Subcutaneous abdominal adipose tissue (tissue), 5 donors: ENCODE measurements at regions not wholly inside any gene's neighbourhood (a gene's known extent, or its start where the extent isn't known, plus 50 kb on each side); places are given as distances from the start of the nearest gene placed in this dataset.

Experiments used
- H3K27ac ChIP-seq: one replicate; pipeline ENCODE4 v1.7.0; 2013; ENCODE audit warnings: low read depth, mild to moderate bottlenecking, inconsistent platforms, low read length, moderate library complexity
- H3K27me3 ChIP-seq, 5 donors: one replicate each; pipeline ENCODE4 v1.7.0; 2013; ENCODE audit warnings: low read length in 5 of 5, inconsistent platforms in 1 of 5; ENCODE audit not compliant: control insufficient read depth in 5 of 5, insufficient read depth in 4 of 5
- H3K36me3 ChIP-seq, 5 donors: one replicate each; pipeline ENCODE4 v1.7.0; 2013; ENCODE audit warnings: low read length in 5 of 5; ENCODE audit not compliant: control insufficient read depth in 5 of 5, insufficient read depth in 5 of 5
- H3K4me1 ChIP-seq, 5 donors: one replicate each; pipeline ENCODE4 v1.7.0; 2013; ENCODE audit warnings: low read length in 5 of 5, mild to moderate bottlenecking in 3 of 5, moderate library complexity in 1 of 5; ENCODE audit not compliant: control insufficient read depth in 5 of 5, insufficient read depth in 5 of 5
- H3K4me3 ChIP-seq, 5 donors: one replicate each; pipeline ENCODE4 v1.7.0; 2013; ENCODE audit warnings: low read length in 5 of 5, low read depth in 1 of 5
- H3K9ac ChIP-seq, 5 donors: one replicate each; pipeline ENCODE4 v1.7.0; 2013; ENCODE audit warnings: low read length in 5 of 5, mild to moderate bottlenecking in 4 of 5, moderate library complexity in 3 of 5
- H3K9me3 ChIP-seq, 5 donors: one replicate each; pipeline ENCODE4 v1.7.0; 2013; ENCODE audit warnings: low read length in 5 of 5; ENCODE audit not compliant: control insufficient read depth in 5 of 5
- donor health status: healthy.
- donor health status: healthy.
- donor health status: healthy.
- donor health status: healthy.
- donor health status: healthy.

DNA sequence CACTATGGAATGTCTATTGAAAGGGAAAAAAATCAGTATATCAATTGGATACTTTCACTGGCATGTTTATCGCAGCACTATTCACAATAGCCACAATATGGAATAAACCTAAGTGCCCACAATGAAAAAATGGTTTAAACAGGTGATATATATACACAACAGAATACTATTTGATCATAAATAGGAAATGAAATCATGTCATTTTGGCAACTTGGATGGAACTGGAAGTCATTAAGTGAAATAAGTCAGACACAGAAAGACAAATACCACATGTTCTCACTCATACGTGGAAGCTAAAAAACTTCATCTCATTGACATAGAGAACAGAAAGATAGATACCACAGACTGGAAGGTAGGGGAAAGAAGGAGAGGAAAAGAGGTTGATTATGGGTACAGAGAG, 471.6 kb upstream of the FTMT start:
- Histone ChIP-seq H3K27ac (no peak overlapping the region), H3K4me3 (no peak overlapping the region), H3K27me3 (no peaks in the 10 kb centered on the region), H3K9me3 (no peaks in the 10 kb centered on the region), H3K9ac (no peak overlapping the region), H3K36me3 (no peaks in the 10 kb centered on the region), H3K4me1 (no peaks in the 10 kb centered on the region)

DNA sequence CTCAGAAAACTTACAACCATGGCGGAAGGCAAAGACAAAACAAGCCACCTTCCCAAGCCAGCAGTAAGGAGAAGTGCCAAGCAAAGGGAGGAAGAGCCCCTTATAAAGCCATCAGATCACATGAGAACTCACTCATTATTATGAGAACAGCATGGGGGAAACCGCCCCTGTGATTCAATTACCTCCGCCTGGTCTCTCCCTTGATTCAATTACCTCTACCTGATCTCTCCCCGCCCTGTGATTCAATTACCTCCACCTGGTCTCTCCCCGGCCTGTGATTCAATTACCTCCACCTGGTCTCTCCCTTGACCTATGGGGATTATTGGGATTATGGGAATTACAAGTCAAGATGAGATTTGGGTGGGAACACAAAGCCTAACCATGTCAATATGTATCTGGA, 467.3 kb upstream of the FTMT start:
- no peaks in the 10 kb centered on the region for H3K27me3 ChIP-seq
- H3K4me3 ChIP-seq: no peak overlapping the region
- no peaks in the 10 kb centered on the region for H3K4me1 ChIP-seq
- H3K9ac ChIP-seq: no peak overlapping the region
- no peaks in the 10 kb centered on the region for H3K9me3 ChIP-seq
- no peak overlapping the region for H3K27ac ChIP-seq
- no peaks in the 10 kb centered on the region for H3K36me3 ChIP-seq

- no peak overlapping the region for H3K4me3 ChIP-seq
- no peak overlapping the region for H3K27ac ChIP-seq
- H3K9me3 ChIP-seq: no peaks in the 10 kb centered on the region
- no peaks in the 10 kb centered on the region for H3K27me3 ChIP-seq
- no peak overlapping the region for H3K9ac ChIP-seq
- no peaks in the 10 kb centered on the region for H3K36me3 ChIP-seq
- H3K4me1 ChIP-seq: no peaks in the 10 kb centered on the region
These were observed 465.3 kb upstream of the FTMT start for GRCh38 chr5:121386334-121386733.

DNA sequence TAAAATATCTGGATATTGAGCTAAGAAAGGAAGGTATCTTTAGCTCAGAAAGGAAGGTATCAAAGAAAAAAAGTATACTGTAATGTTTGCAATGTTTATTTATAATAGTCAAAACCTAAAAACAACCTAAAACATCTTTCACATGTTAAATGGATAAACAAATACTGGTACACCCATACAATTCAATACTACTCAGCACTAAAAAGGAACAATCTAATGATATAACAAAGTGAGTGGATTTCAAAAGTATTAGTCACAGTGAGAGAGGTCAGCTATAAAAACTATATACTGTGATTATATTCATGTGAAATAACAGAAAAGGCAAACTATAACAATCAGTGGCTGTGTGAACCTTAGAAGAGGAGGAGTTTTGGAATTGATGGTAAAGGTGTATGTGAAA, 455.0 kb upstream of the FTMT start:
- no peaks in the 10 kb centered on the region for H3K4me1 ChIP-seq
- no peaks in the 10 kb centered on the region for H3K36me3 ChIP-seq
- H3K9me3 ChIP-seq: peaks cover 0 to 2% (median 0%) of the 10 kb centered on the region in 5 donors
- H3K27me3 ChIP-seq: no peaks in the 10 kb centered on the region
- H3K4me3 ChIP-seq: no peak overlapping the region
- no peak overlapping the region for H3K27ac ChIP-seq
- no peak overlapping the region for H3K9ac ChIP-seq

GRCh38 chr5:121399879-121400278, 451.8 kb upstream of the FTMT start:
- no peak overlapping the region for H3K4me3 ChIP-seq
- H3K27ac ChIP-seq: no peak overlapping the region
- H3K4me1 ChIP-seq: no peaks in the 10 kb centered on the region
- no peaks in the 10 kb centered on the region for H3K27me3 ChIP-seq
- no peak overlapping the region for H3K9ac ChIP-seq
- no peaks in the 10 kb centered on the region for H3K36me3 ChIP-seq
- H3K9me3 ChIP-seq: peaks cover 0 to 5% (median 0%) of the 10 kb centered on the region in 5 donors

GRCh38 chr5:121408778-121409177, 442.9 kb upstream of the FTMT start:
- no peaks in the 10 kb centered on the region for H3K27me3 ChIP-seq
- H3K27ac ChIP-seq: no peak overlapping the region
- peaks cover 0 to 4% (median 0%) of the 10 kb centered on the region in 5 donors for H3K9me3 ChIP-seq
- H3K36me3 ChIP-seq: no peaks in the 10 kb centered on the region
- H3K4me1 ChIP-seq: no peaks in the 10 kb centered on the region
- H3K4me3 ChIP-seq: no peak overlapping the region
- no peak overlapping the region for H3K9ac ChIP-seq

DNA sequence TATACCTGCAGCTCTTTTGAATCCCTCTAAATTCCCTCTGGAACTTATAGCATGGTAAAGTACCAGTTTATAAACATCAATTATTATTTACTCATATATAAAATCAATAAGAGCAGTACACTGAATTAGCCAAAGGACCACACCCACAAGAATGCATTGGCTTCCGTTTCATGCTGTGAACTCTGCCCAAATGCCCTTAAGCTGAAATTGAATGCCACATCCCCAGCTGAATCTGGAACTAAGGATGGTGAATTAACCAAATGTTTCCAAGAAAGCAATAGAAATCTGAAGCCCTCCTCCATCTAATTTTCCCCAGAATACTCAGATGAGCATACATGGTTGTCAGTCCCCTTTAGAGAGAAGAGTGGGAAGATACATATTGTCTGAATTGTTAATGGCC, 436.4 kb upstream of the FTMT start:
- Histone ChIP-seq H3K9me3 (no peaks in the 10 kb centered on the region), H3K9ac (no peak overlapping the region), H3K4me1 (peaks cover 0 to 16% (median 5%) of the 10 kb centered on the region in 5 donors), H3K4me3 (no peak overlapping the region), H3K36me3 (no peaks in the 10 kb centered on the region), H3K27me3 (no peaks in the 10 kb centered on the region), H3K27ac (no peak overlapping the region)

DNA sequence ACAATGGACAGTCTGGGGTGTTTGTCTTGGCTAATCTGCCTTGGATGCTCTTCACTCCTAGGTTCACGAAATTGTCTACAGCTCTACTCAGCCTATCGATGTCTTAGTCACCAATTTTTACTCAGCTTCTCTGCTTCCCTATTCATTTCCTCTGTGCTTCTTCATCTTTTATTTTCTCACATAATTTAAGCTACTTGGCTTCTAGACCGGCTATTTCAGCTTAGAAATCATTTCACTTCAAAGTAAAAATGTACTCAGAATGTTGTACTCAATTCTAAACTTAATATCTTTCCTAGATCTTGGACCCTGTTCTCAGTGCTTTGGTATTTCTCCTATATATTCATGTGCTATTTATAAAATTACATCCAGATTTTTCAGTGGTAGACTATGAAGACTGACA, 430.0 kb upstream of the FTMT start:
- H3K4me1 ChIP-seq: no peaks in the 10 kb centered on the region
- H3K9me3 ChIP-seq: no peaks in the 10 kb centered on the region
- H3K9ac ChIP-seq: no peak overlapping the region
- H3K36me3 ChIP-seq: no peaks in the 10 kb centered on the region
- H3K27me3 ChIP-seq: no peaks in the 10 kb centered on the region
- no peak overlapping the region for H3K27ac ChIP-seq
- no peak overlapping the region for H3K4me3 ChIP-seq

DNA sequence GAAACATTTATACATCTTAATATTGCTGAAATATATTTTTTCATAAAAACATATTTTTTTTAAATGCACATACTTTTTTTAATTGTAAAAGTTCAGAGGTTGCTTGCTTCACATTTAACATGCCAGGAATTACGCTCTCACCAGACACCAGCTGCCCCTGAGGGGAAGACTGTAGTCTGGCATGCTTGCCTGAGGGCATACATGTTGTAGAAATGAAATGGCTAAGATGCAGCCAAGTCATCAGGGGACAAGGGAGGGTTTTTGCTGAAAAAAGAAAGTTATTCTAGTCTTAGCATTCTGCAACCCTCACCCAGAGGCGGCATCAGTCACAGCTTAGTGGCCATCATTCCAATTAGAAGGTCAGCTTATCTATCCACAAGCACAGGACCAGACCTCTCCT, 426.7 kb upstream of the FTMT start:
- H3K27ac ChIP-seq: no peak overlapping the region
- H3K4me1 ChIP-seq: no peaks in the 10 kb centered on the region
- no peaks in the 10 kb centered on the region for H3K27me3 ChIP-seq

DNA sequence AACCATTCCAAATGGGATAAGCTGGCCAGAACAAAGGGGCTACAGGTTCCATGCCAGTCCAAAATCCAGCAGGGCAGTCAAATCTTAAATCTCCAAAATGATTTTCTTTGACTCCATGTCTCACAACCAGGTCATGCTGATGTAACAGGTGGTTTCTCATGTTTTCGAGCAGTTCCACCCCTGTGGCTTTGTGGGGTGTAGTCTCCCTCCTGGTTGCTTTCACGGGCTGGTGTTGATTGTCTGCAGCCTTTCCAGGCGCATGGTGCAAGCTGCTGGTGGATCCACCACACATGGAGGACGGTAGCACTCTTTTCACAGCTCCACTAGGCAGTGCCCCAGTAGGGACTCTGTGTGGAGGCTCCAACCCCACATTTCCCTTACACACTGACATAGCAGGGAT, 425.5 kb upstream of the FTMT start:
- Histone ChIP-seq H3K27me3 (no peaks in the 10 kb centered on the region), H3K9me3 (no peaks in the 10 kb centered on the region), H3K4me3 (no peak overlapping the region)

More for the DNA sequence above, 426.7 kb upstream of the FTMT start:
- Histone ChIP-seq H3K4me3 (no peak overlapping the region), H3K9ac (no peak overlapping the region), H3K9me3 (no peaks in the 10 kb centered on the region), H3K36me3 (no peaks in the 10 kb centered on the region)

GRCh38 chr5:121429761-121430160, 421.9 kb upstream of the FTMT start:
- Histone ChIP-seq H3K27ac (no peak overlapping the region), H3K9me3 (no peaks in the 10 kb centered on the region), H3K4me3 (no peak overlapping the region), H3K36me3 (no peaks in the 10 kb centered on the region), H3K9ac (no peak overlapping the region), H3K27me3 (no peaks in the 10 kb centered on the region), H3K4me1 (no peaks in the 10 kb centered on the region)

More for the DNA sequence above, 425.5 kb upstream of the FTMT start:
- H3K4me1 ChIP-seq: no peaks in the 10 kb centered on the region
- H3K36me3 ChIP-seq: no peaks in the 10 kb centered on the region
- H3K27ac ChIP-seq: no peak overlapping the region
- no peak overlapping the region for H3K9ac ChIP-seq
